ENCODE measurements at regions not wholly inside any gene's neighbourhood (a gene's known extent, or its start where the extent isn't known, plus 50 kb on each side); places are given as distances from the start of the nearest gene placed in this dataset.

- TF ChIP-seq GATA2 (IDR thresholded peaks at IDR 0.05; ENCODE audit: low read depth, low read length) (no peak), GATA3 (IDR thresholded peaks at IDR 0.05; ENCODE audit: low read depth, low read length) (no peak)
These were observed 420.9 kb upstream of the KCNH7 start for GRCh38 chr2:163259489-163259888.

Measured in SH-SY5Y (cell line).